Karpas-422 (cell line): ENCODE measurements at regions not wholly inside any gene's neighbourhood (a gene's known extent, or its start where the extent isn't known, plus 50 kb on each side); places are given as distances from the start of the nearest gene placed in this dataset.

Source experiments
- DNase-seq: peaks from one replicate; pipeline ENCODE4 v3.0.0-alpha.2; 2015
- H2AFZ ChIP-seq: fragments of 200-600 bp; sonication (generic); 2 replicates; pipeline ENCODE4 v1.6.1; 2014; ENCODE audit warnings: antibody characterized with exemption, low read length, mixed read lengths
- H3K27ac ChIP-seq: fragments of 200-600 bp; sonication (generic); 2 replicates; pipeline ENCODE4 v1.5.1; 2014; ENCODE audit warnings: mild to moderate bottlenecking, low read length, moderate library complexity
- H3K27me3 ChIP-seq: fragments of 200-600 bp; sonication (generic); 2 replicates; pipeline ENCODE4 v1.6.1; 2014; ENCODE audit warnings: low read length, mixed read lengths
- H3K36me3 ChIP-seq: fragments of 200-600 bp; sonication (generic); 2 replicates; pipeline ENCODE4 v1.6.1; 2014; ENCODE audit warnings: low read length, mixed read lengths; ENCODE audit not compliant: insufficient read depth
- H3K4me1 ChIP-seq: fragments of 200-600 bp; sonication (generic); 2 replicates; pipeline ENCODE4 v1.6.1; 2014; ENCODE audit warnings: mild to moderate bottlenecking, low read length, mixed read lengths
- H3K4me2 ChIP-seq: fragments of 200-600 bp; sonication (generic); 2 replicates; pipeline ENCODE4 v1.6.1; 2014; ENCODE audit warnings: low read length, low read depth, mild to moderate bottlenecking; ENCODE audit not compliant: poor library complexity, severe bottlenecking
- H3K4me3 ChIP-seq: fragments of 200-600 bp; sonication (generic); 2 replicates; pipeline ENCODE4 v1.5.1; 2014; ENCODE audit warnings: mild to moderate bottlenecking, antibody characterized with exemption, low read length, mixed read lengths
- H3K79me2 ChIP-seq: fragments of 200-600 bp; sonication (generic); 2 replicates; pipeline ENCODE4 v1.6.1; 2014; ENCODE audit warnings: mild to moderate bottlenecking, low read length, mixed read lengths
- H3K9ac ChIP-seq: fragments of 200-600 bp; sonication (generic); 2 replicates; pipeline ENCODE4 v1.6.0; 2014; ENCODE audit warnings: low read length
- H3K9me2 ChIP-seq: fragments of 200-600 bp; sonication (generic), shearing (Covaris generic); replicated peaks from 2 replicates; pipeline ENCODE4 v1.6.0; 2014; ENCODE audit warnings: mild to moderate bottlenecking, low read length, moderate library complexity; ENCODE audit not compliant: insufficient read depth
- H3K9me3 ChIP-seq: fragments of 300-700, 200-600 bp; sonication (generic); 2 replicates; pipeline ENCODE4 v1.6.1; 2014; ENCODE audit warnings: low read length, mixed read lengths
- H4K20me1 ChIP-seq: fragments of 200-600 bp; sonication (generic); 2 replicates; pipeline ENCODE4 v1.6.1; 2014; ENCODE audit warnings: mild to moderate bottlenecking, antibody characterized with exemption, low read length, low read depth; ENCODE audit not compliant: insufficient read depth

DNA sequence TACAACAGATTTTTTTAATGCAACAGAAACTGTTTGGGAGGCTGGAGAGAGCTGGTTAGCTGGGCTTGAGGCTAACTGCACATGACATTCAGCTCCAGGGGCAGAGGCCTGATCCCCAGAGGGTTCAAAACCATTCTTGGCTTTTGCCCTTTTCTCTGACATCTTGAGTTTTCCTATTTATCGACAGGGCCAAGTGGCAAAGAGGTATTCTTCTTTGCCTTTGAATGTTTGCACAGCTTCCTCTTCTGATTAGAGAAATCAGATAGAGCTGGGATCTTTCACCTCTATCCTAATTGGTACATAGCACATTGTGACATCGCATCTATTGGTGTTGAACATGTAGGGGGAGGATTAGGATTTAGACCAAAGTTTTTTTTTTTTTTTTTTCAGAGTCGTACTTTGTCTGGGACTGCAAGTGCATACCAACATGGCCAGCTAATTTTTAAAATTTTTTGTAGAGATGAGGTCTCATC lies 143.7 kb downstream of the ACTBL2 start:
- Histone ChIP-seq H3K9ac (no peak overlapping the region), H3K27ac (no peak overlapping the region), H3K9me3 (no peaks in the 10 kb centered on the region), H3K36me3 (no peaks in the 10 kb centered on the region), H3K27me3 (no peaks in the 10 kb centered on the region), H3K4me2 (no peak overlapping the region), H3K9me2 (no peaks in the 10 kb centered on the region), H3K4me3 (no peak overlapping the region), H4K20me1 (no peaks in the 10 kb centered on the region), H3K79me2 (no peaks in the 10 kb centered on the region), H2AFZ (no peak overlapping the region), H3K4me1 (no peaks in the 10 kb centered on the region)
- no peak for DNase-seq

DNA sequence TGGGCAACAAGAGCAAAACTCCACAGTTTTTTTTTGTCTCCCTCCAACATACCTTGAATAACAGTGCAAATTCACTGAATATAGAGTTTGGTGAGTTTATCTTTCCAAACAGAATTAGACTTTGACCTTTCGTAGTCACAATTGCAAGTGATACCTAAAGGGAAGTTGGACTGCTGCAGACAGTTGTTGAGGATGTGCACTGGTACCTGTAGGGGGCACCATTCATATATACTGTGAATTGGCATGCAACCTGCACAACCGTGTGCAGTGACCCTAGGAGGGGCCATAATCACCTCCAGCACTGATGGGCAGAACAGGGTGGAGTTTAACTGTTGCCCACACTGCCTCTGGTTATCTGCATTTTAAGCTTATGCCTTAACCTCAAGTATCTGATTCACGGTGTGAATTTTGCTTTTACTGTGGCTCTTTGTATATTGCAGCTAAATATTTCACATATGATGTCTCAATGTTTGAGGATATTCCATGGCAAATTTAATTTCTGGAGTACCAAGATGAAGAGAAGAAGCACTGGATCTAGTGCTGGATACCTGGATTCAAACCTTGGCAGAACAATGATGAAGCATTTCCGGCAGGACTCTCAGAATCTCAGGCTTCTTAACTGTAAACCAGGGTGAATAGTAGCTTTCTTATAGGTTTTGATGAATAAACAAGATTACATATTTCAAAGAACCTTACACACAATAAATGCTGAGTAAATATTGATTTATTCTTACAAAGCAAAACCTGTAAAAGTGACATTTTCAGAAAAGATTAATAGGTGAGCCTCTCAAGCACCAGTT lies 144.3 kb downstream of the ACTBL2 start:
- Histone ChIP-seq H3K9me3 (no peaks in the 10 kb centered on the region), H4K20me1 (no peaks in the 10 kb centered on the region), H3K4me3 (no peak overlapping the region), H3K9ac (no peak overlapping the region), H3K36me3 (no peaks in the 10 kb centered on the region), H3K79me2 (no peaks in the 10 kb centered on the region), H3K27ac (no peak overlapping the region), H2AFZ (no peak overlapping the region), H3K4me1 (no peaks in the 10 kb centered on the region), H3K9me2 (no peaks in the 10 kb centered on the region), H3K4me2 (no peak overlapping the region), H3K27me3 (no peaks in the 10 kb centered on the region)
- DNase-seq: peak; percentile 81

GRCh38 chr5:57335092-57335660 lies 147.4 kb downstream of the ACTBL2 start:
- H3K9me3 ChIP-seq: no peaks in the 10 kb centered on the region
- H3K79me2 ChIP-seq: no peaks in the 10 kb centered on the region
- H3K36me3 ChIP-seq: no peaks in the 10 kb centered on the region
- DNase-seq: no peak
- H3K9me2 ChIP-seq: no peaks in the 10 kb centered on the region
- H3K4me2 ChIP-seq: no peak overlapping the region
- no peak overlapping the region for H3K27ac ChIP-seq
- no peak overlapping the region for H3K9ac ChIP-seq
- H3K4me3 ChIP-seq: no peak overlapping the region
- no peaks in the 10 kb centered on the region for H3K4me1 ChIP-seq
- H3K27me3 ChIP-seq: no peaks in the 10 kb centered on the region
- H2AFZ ChIP-seq: no peak overlapping the region
- H4K20me1 ChIP-seq: no peaks in the 10 kb centered on the region

- Histone ChIP-seq H3K9me3 (no peaks in the 10 kb centered on the region), H3K79me2 (no peaks in the 10 kb centered on the region), H3K36me3 (no peaks in the 10 kb centered on the region), H2AFZ (no peak overlapping the region), H4K20me1 (no peaks in the 10 kb centered on the region), H3K27me3 (no peaks in the 10 kb centered on the region), H3K4me3 (no peak overlapping the region), H3K4me2 (no peak overlapping the region), H3K27ac (no peak overlapping the region), H3K9ac (no peak overlapping the region), H3K9me2 (no peaks in the 10 kb centered on the region), H3K4me1 (no peaks in the 10 kb centered on the region)
- DNase-seq: no peak
These were observed 148.1 kb downstream of the ACTBL2 start for GRCh38 chr5:57334475-57334874.

GRCh38 chr5:57332361-57332760 lies 150.2 kb downstream of the ACTBL2 start:
- Histone ChIP-seq H3K27me3 (no peaks in the 10 kb centered on the region), H3K4me1 (no peaks in the 10 kb centered on the region), H3K36me3 (no peaks in the 10 kb centered on the region), H4K20me1 (no peaks in the 10 kb centered on the region), H3K4me3 (no peak overlapping the region), H3K4me2 (no peak overlapping the region), H2AFZ (no peak overlapping the region), H3K9me3 (no peaks in the 10 kb centered on the region), H3K9me2 (no peaks in the 10 kb centered on the region), H3K9ac (no peak overlapping the region), H3K79me2 (no peaks in the 10 kb centered on the region), H3K27ac (no peak overlapping the region)
- DNase-seq: no peak

DNA sequence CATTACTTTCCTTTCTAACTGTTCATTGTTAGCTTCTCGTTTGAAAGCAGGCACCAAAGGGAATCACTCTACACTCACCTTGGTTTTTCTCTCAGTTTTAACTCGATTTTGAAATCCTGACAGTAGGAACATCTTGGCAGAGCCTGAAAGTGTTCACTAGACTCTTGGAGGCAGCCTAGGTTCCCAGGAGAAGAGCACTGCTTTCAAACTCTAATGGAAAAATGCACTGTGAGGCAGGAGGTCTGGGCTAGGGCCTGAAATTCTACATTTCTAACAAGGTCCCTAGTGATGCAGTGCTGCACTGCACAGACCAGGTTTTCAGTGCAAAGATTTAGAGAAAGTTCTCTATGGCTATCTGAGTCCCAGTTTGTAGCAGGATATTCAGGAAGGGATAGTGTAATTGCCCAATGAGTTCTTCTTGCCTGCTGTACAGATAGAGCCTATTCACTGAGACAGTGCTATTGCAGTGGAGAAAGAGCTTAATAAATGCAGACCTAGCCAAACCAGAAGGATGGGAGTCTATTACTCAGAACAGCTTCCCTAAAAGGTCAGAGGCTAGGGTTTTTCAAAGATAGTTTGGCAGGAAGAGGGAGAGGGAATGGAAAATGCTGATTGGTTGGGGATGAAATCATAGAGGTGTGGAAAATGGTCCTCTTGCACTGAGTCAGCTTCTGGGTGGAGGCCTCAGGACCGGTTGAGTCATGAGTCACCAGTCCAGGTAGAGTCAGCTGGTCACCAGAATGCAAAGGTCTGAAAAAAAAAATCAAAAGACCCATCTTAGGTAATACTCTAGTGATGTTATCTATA lies 153.9 kb downstream of the GPBP1 start:
- DNase-seq: no peak
- H3K4me3 ChIP-seq: no peak overlapping the region
- H2AFZ ChIP-seq: no peak overlapping the region
- no peaks in the 10 kb centered on the region for H3K4me1 ChIP-seq
- H3K9me2 ChIP-seq: no peaks in the 10 kb centered on the region
- H4K20me1 ChIP-seq: no peaks in the 10 kb centered on the region
- H3K27me3 ChIP-seq: no peaks in the 10 kb centered on the region
- no peaks in the 10 kb centered on the region for H3K9me3 ChIP-seq
- no peaks in the 10 kb centered on the region for H3K36me3 ChIP-seq
- no peak overlapping the region for H3K9ac ChIP-seq
- no peaks in the 10 kb centered on the region for H3K79me2 ChIP-seq
- no peak overlapping the region for H3K4me2 ChIP-seq
- no peak overlapping the region for H3K27ac ChIP-seq

DNA sequence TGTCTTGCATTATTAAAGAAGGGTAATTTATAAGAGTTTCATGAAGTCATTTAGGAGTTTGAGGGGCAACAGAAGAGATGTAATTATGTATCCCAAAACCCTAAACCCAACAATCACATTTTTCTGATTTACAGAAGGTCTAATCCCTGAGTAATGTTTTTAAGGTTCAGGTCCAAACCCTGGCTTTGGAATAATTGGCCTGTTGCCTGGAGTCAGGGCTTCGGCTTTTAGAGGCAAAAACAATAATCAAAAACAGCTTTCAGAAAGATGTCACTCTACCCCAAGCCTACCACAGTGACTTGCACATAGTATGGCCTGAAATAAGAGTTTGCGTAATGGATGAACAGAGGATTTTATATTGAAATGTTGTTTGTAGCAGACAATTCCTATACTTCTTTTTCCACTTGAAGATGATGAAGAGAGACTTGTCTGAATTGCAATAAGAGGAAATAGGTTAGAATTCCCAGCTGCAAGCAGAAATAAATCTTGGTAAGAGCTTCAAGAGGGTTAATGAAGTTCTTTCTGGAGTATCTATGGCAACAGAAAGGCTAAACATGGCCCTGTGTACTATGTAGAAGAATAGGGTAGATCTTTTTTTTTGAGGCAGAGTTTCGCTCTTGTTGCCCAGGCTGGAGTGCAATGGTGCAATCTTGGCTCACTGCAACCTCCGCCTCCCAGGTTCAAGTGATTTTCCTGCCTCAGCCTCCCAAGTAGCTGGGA lies 152.0 kb downstream of the GPBP1 start:
- Histone ChIP-seq H3K36me3 (no peaks in the 10 kb centered on the region), H3K27ac (no peak overlapping the region), H3K79me2 (no peaks in the 10 kb centered on the region)

DNA sequence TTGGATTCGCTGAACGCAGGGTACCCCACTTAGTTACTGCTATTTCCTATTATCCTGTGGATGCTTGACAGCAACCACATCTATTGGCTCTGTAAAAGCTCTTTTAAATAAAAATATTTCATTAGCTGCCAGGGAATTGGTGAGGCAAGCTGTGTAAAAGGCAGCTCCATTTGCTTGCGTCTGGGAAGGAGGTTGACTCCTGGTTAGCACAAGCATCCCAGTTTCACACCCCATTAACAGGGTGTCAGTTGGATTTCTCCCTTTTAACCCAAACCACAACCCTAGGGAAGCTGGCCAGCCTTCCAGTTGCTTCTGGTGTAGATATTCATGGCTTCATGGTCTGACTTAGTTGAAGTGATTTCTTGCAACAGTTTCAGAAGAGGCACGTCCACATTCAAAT lies 151.0 kb downstream of the GPBP1 start:
- Histone ChIP-seq H3K4me2 (no peak overlapping the region), H3K4me3 (no peak overlapping the region), H3K36me3 (no peaks in the 10 kb centered on the region), H3K27me3 (no peaks in the 10 kb centered on the region), H3K9me3 (no peaks in the 10 kb centered on the region), H2AFZ (no peak overlapping the region), H3K27ac (no peak overlapping the region), H3K4me1 (no peaks in the 10 kb centered on the region), H3K9me2 (no peaks in the 10 kb centered on the region), H4K20me1 (no peaks in the 10 kb centered on the region), H3K79me2 (no peaks in the 10 kb centered on the region), H3K9ac (no peak overlapping the region)
- DNase-seq: no peak

More for the DNA sequence above, 152.0 kb downstream of the GPBP1 start:
- Histone ChIP-seq H3K4me1 (no peaks in the 10 kb centered on the region), H3K9me3 (no peaks in the 10 kb centered on the region), H3K4me3 (no peak overlapping the region), H2AFZ (no peak overlapping the region), H4K20me1 (no peaks in the 10 kb centered on the region), H3K9me2 (no peaks in the 10 kb centered on the region), H3K4me2 (no peak overlapping the region), H3K27me3 (no peaks in the 10 kb centered on the region), H3K9ac (no peak overlapping the region)
- DNase-seq: no peak
